IMR-90 (cell line): ENCODE measurements at regions not wholly inside any gene's neighbourhood (a gene's known extent, or its start where the extent isn't known, plus 50 kb on each side); places are given as distances from the start of the nearest gene placed in this dataset.

Source experiments
- ATAC-seq: fragments of 200-7000 bp; cut with Tn5 transposase; 2 replicates; pipeline ENCODE4 v1.9.1; 2020; ENCODE audit warnings: low read depth, mild to moderate bottlenecking, moderate library complexity
- BruUV-seq: library from RNA; stranded (reverse); fragments of 400-500 nt; replicated peaks from 2 replicates; lab custom pipeline; 2021; lab: Mats Ljungman, UMichigan
- CTCF ChIA-PET: fragments of 300-600 bp; formaldehyde crosslinking; extraction: SDS; loops from one replicate; lab custom pipeline; 2021; ENCODE audit warnings: antibody characterized with exemption; lab: Yijun Ruan, JAX
- POLR2A ChIA-PET: fragments of 300-600 bp; sonication (Branson Sonifier 250); formaldehyde crosslinking; loops from one replicate; lab custom pipeline; 2022; ENCODE audit warnings: antibody characterized with exemption; ENCODE audit not compliant: unreplicated experiment; lab: Charles Lee
- DNase-seq: peaks from one replicate; pipeline ENCODE4 v3.0.0; 2013
- H2AFZ ChIP-seq: replicated peaks from 2 replicates; pipeline ENCODE3; 2013; ENCODE audit warnings: low read length, mild to moderate bottlenecking; ENCODE audit not compliant: poor library complexity
- H2AK5ac ChIP-seq: 2 replicates; pipeline ENCODE4 v1.6.1; 2013; ENCODE audit warnings: low read depth, low read length, inconsistent platforms
- H2AK9ac ChIP-seq: replicated peaks from 2 replicates; pipeline ENCODE3; 2013; ENCODE audit warnings: mild to moderate bottlenecking, low read depth, low read length, moderate library complexity; ENCODE audit not compliant: poor library complexity
- H2BK120ac ChIP-seq: 2 replicates; pipeline ENCODE4 v1.6.1; 2013; ENCODE audit warnings: low read depth, low read length, inconsistent platforms
- H2BK15ac ChIP-seq: 3 replicates; pipeline ENCODE4 v1.6.1; 2013; ENCODE audit warnings: low read depth, low read length, inconsistent platforms
- H2BK20ac ChIP-seq: 2 replicates; pipeline ENCODE4 v1.6.1; 2013; ENCODE audit warnings: low read depth, mild to moderate bottlenecking, inconsistent platforms, low read length, moderate library complexity
- H2BK5ac ChIP-seq: 2 replicates; pipeline ENCODE4 v1.6.1; 2013; ENCODE audit warnings: mild to moderate bottlenecking, low read depth, low read length, inconsistent platforms; ENCODE audit not compliant: poor library complexity, severe bottlenecking
- H3K14ac ChIP-seq: replicated peaks from 2 replicates; pipeline ENCODE4 v1.6.1; 2013; ENCODE audit warnings: low read depth, low read length, inconsistent platforms
- H3K18ac ChIP-seq: 2 replicates; pipeline ENCODE4 v1.6.1; 2013; ENCODE audit warnings: low read depth, low read length, control low read depth
- H3K23ac ChIP-seq: 2 replicates; pipeline ENCODE4 v1.6.1; 2013; ENCODE audit warnings: low read depth, low read length, inconsistent platforms
- H3K27ac ChIP-seq: 2 replicates; pipeline ENCODE4 v1.5.1; 2013; ENCODE audit warnings: mild to moderate bottlenecking, control low read depth, low read length; ENCODE audit not compliant: insufficient read depth
- H3K27me3 ChIP-seq: 2 replicates; pipeline ENCODE4 v1.6.1; 2013; ENCODE audit warnings: low read length; ENCODE audit not compliant: control insufficient read depth, insufficient read depth
- H3K36me3 ChIP-seq: 2 replicates; pipeline ENCODE4 v1.6.1; 2013; ENCODE audit warnings: low read length, mixed read lengths; ENCODE audit not compliant: control insufficient read depth, insufficient read depth
- H3K4ac ChIP-seq: 2 replicates; pipeline ENCODE4 v1.6.1; 2013; ENCODE audit warnings: low read depth, low read length, inconsistent platforms
- H3K4me1 ChIP-seq: 2 replicates; pipeline ENCODE4 v1.6.1; 2013; ENCODE audit warnings: low read length, mixed read lengths; ENCODE audit not compliant: control insufficient read depth, insufficient read depth
- H3K4me2 ChIP-seq: 2 replicates; pipeline ENCODE4 v1.6.1; 2013; ENCODE audit warnings: low read depth, mild to moderate bottlenecking, control low read depth, low read length, moderate library complexity
- H3K4me3 ChIP-seq: 2 replicates; pipeline ENCODE4 v1.5.1; 2013; ENCODE audit warnings: low read depth, mild to moderate bottlenecking, control low read depth, low read length, moderate library complexity; ENCODE audit not compliant: insufficient read depth
- H3K56ac ChIP-seq: 2 replicates; pipeline ENCODE4 v1.6.1; 2013; ENCODE audit warnings: low read length, inconsistent platforms; ENCODE audit not compliant: insufficient read depth; ENCODE audit errors: extremely low read depth
- H3K79me1 ChIP-seq, 2 experiments: 2 replicates each; pipeline ENCODE4 v1.6.1; 2013; ENCODE audit warnings: low read length in 2 of 2, inconsistent platforms in 1 of 2, low read depth in 1 of 2
- H3K9ac ChIP-seq: 2 replicates; pipeline ENCODE4 v1.6.1; 2013; ENCODE audit warnings: low read depth, low read length, control low read depth
- H3K9me1 ChIP-seq: 2 replicates; pipeline ENCODE4 v1.6.1; 2013; ENCODE audit warnings: low read length, inconsistent platforms; ENCODE audit not compliant: insufficient read depth
- H3K9me3 ChIP-seq: 2 replicates; pipeline ENCODE4 v1.6.1; 2013; ENCODE audit warnings: low read length; ENCODE audit not compliant: control insufficient read depth, insufficient read depth
- H4K20me1 ChIP-seq: 2 replicates; pipeline ENCODE4 v1.6.1; 2013; ENCODE audit warnings: low read length, inconsistent platforms; ENCODE audit not compliant: insufficient read depth
- H4K5ac ChIP-seq: 2 replicates; pipeline ENCODE4 v1.6.1; 2013; ENCODE audit warnings: mild to moderate bottlenecking, low read depth, low read length, control low read depth
- H4K8ac ChIP-seq, 2 experiments: 2 replicates each; pipeline ENCODE4 v1.6.1; 2013; ENCODE audit warnings: low read depth in 2 of 2, low read length in 2 of 2, control low read depth in 1 of 2, inconsistent platforms in 1 of 2
- H4K91ac ChIP-seq: 2 replicates; pipeline ENCODE4 v1.6.1; 2013; ENCODE audit warnings: low read depth, low read length, inconsistent platforms; ENCODE audit not compliant: insufficient read depth
- BHLHE40 ChIP-seq: fragments of 150-350 bp; IDR thresholded peaks from 2 replicates; pipeline ENCODE4 v1.6.1; 2016; ENCODE audit warnings: mild to moderate bottlenecking, low read depth, low read length
- CHD1 ChIP-seq: IDR thresholded peaks from 2 replicates; pipeline ENCODE4 v1.6.1; 2012; ENCODE audit warnings: low read depth, low read length, improper control_type of control experiment
- CTCF ChIP-seq: conservative IDR thresholded peaks from 2 replicates; pipeline ENCODE4 v1.5.1; 2012; ENCODE audit warnings: mild to moderate bottlenecking, low read depth, low read length, improper control_type of control experiment
- MAFK ChIP-seq: IDR thresholded peaks from 2 replicates; pipeline ENCODE4 v1.6.1; 2012; ENCODE audit warnings: low read depth, low read length, improper control_type of control experiment
- MAZ ChIP-seq: IDR thresholded peaks from 2 replicates; pipeline ENCODE4 v1.6.1; 2012; ENCODE audit warnings: low read depth, mild to moderate bottlenecking, low read length, improper control_type of control experiment, moderate library complexity, borderline replicate concordance
- MXI1 ChIP-seq: IDR thresholded peaks from 2 replicates; pipeline ENCODE4 v1.6.1; 2012; ENCODE audit warnings: low read depth, mild to moderate bottlenecking, low read length, moderate library complexity, borderline replicate concordance
- RCOR1 ChIP-seq: IDR thresholded peaks from 2 replicates; pipeline ENCODE4 v1.6.1; 2012; ENCODE audit warnings: mild to moderate bottlenecking, low read length, improper control_type of control experiment; ENCODE audit not compliant: insufficient replicate concordance
- RFX5 ChIP-seq: IDR thresholded peaks from 2 replicates; pipeline ENCODE4 v1.8.0; 2012; ENCODE audit warnings: low read depth, mild to moderate bottlenecking, low read length, moderate library complexity
- SMC3 ChIP-seq: fragments of 150-350 bp; IDR thresholded peaks from 2 replicates; pipeline ENCODE4 v1.6.1; 2016; ENCODE audit warnings: low read depth, mild to moderate bottlenecking, antibody characterized with exemption, low read length, moderate library complexity
- USF2 ChIP-seq: fragments of 150-350 bp; IDR thresholded peaks from 2 replicates; pipeline ENCODE4 v1.6.1; 2017; ENCODE audit warnings: mild to moderate bottlenecking, antibody characterized with exemption, low read length, low read depth
- WGBS, 2 experiments: methylation state at CpG; one replicate each; pipeline versions ENCODE4 v1.1.5 to v1.1.7; 2013; ENCODE audit warnings: missing lambda C conversion rate in 2 of 2; ENCODE audit not compliant: insufficient read length in 1 of 2; ENCODE audit errors: extremely low coverage in 2 of 2; 5-methylcytosine and 5-hydroxymethylcytosine counted together
- dilution Hi-C: fragments of 300-500 bp; cut with HindIII; formaldehyde crosslinking; loops from one replicate; pipeline ENCODE4 v1.14.3; 2018; ENCODE audit warnings: low sequenced_read_pairs; ENCODE audit not compliant: unreplicated experiment
- in situ Hi-C: fragments of 300-500 bp; cut with MboI; formaldehyde crosslinking; loops from 3 replicates; pipeline ENCODE4 v1.14.3; 2019; ENCODE audit warnings: low sequenced_read_pairs, inconsistent platforms, mixed read lengths
- intact Hi-C: fragments of 100-400 bp; cut with micrococcal nuclease; formaldehyde crosslinking; loops from 2 replicates; pipeline ENCODE4 v1.10.0; 2022

GRCh38 chr10:128295003-128295402, 168.8 kb upstream of the MKI67 start:
- H3K4ac ChIP-seq: no peak overlapping the region
- H3K4me2 ChIP-seq: no peak overlapping the region
- H4K91ac ChIP-seq: no peak overlapping the region
- dilution Hi-C loops: no loop called here
- intact Hi-C loops: no loop called here
- no peak overlapping the region for H3K14ac ChIP-seq
- H3K56ac ChIP-seq: no peak overlapping the region
- H3K27ac ChIP-seq: no peak overlapping the region
- no peak overlapping the region for H2BK20ac ChIP-seq
- H4K8ac ChIP-seq: no peak overlapping the region
- no peak overlapping the region for H2BK5ac ChIP-seq
- no peak overlapping the region for H3K23ac ChIP-seq
- no peak overlapping the region for H3K9ac ChIP-seq
- H4K20me1 ChIP-seq: no peaks in the 10 kb centered on the region
- no peak overlapping the region for H2AK5ac ChIP-seq
- DNase-seq: no peak
- no TSS peak for BruUV-seq
- no peak overlapping the region for H3K18ac ChIP-seq
- no peak overlapping the region for H2BK15ac ChIP-seq
- no peak overlapping the region for H4K5ac ChIP-seq
- H3K9me1 ChIP-seq: no peaks in the 10 kb centered on the region
- ChIA-PET CTCF (no interaction called here), POLR2A (no interaction called here)
- no peak for TF ChIP-seq CHD1
- no peak for TF ChIP-seq MXI1
- TF ChIP-seq SMC3: no peak
- no peak for TF ChIP-seq RFX5
- no peak for TF ChIP-seq CTCF
- TF ChIP-seq MAFK: no peak
- TF ChIP-seq USF2: no peak
- TF ChIP-seq MAZ: no peak
- no peak for TF ChIP-seq BHLHE40
- TF ChIP-seq RCOR1: no peak
- H3K9me3 ChIP-seq: peaks cover 51% of the 10 kb centered on the region
- in situ Hi-C loops: no loop called here
- H3K79me1 ChIP-seq: no peaks in the 10 kb centered on the region
- no peaks in the 10 kb centered on the region for H3K27me3 ChIP-seq
- H3K36me3 ChIP-seq: no peaks in the 10 kb centered on the region
- H3K4me1 ChIP-seq: no peaks in the 10 kb centered on the region
- no peak overlapping the region for H3K4me3 ChIP-seq
- no peak overlapping the region for H2AFZ ChIP-seq
- 86% methylated on average over 4 of the region's 7 CpGs; no CpG with 5 or more reads in 1 of the 2 experiments for WGBS, 2 experiments
- H2BK120ac ChIP-seq: no peak overlapping the region
- no peak for ATAC-seq
- H2AK9ac ChIP-seq: no peak overlapping the region
